Activated CD4-positive, alpha-beta T cell treated with anti-CD3 and anti-CD28 coated beads for 4 hours (primary cell): ENCODE measurements at regions not wholly inside any gene's neighbourhood (a gene's known extent, or its start where the extent isn't known, plus 50 kb on each side); places are given as distances from the start of the nearest gene placed in this dataset.

Experiments
- DNase-seq, 2 donors: peaks; one replicate each; pipeline ENCODE4 v3.0.0-alpha.2; 2020

DNA sequence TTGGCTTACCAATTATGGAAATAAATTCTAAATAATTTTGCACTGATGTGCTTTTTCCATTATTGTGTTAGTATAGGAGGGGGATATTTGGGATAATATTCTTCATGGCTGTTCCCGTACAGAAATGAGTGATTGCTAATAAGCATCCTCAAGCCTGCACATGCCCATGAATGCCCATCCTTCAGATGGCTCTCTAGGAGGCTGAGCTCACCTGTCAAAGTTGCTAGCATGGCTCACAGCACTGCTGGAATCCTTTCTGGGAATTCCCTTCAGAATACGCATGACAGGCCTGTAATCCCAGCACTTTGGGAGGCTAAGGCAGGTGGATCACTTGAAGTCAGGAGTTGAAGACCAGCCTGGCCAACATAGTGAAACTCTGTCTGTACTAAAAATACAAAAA, 124.1 kb downstream of the NXNL2 start:
- no peak for DNase-seq

DNA sequence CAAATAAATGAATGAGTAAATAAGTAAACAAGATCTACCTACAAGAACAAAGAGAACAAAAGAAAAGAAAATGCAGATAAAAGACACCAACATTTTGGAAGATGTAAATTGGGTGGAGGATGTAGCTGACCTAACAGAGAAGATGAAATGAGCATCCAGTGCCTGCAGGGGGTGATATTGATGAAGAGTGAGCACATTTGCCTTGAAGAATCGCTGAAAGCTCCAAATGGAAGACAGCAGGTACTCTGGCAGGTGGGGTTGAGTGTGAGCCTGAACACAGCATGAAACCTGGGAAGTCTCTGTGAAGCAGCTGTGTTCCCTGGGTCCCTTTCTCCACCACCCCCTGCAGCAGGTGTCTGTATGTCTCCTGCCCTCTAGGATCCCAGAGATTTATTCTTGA, 125.6 kb downstream of the NXNL2 start:
- no peak for DNase-seq

DNA sequence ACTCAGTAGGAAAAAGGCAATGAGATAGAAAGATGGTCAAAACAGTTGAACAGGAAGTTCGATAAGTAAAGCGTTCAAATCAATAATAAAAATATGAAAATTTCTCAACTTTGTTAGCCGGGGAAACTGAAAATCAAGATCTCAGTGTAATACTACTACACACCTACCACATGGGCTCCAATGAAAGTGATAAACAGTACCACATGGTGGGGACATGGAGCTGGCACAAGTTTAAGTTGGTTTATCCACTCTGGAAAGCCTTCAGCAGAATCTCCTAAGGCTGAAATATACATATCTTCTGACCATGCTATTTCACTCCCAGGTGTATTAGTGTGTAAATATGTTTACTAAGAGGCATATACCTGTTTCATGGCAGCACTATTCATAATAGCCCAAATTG, 126.8 kb downstream of the NXNL2 start:
- DNase-seq, result no peak

DNA sequence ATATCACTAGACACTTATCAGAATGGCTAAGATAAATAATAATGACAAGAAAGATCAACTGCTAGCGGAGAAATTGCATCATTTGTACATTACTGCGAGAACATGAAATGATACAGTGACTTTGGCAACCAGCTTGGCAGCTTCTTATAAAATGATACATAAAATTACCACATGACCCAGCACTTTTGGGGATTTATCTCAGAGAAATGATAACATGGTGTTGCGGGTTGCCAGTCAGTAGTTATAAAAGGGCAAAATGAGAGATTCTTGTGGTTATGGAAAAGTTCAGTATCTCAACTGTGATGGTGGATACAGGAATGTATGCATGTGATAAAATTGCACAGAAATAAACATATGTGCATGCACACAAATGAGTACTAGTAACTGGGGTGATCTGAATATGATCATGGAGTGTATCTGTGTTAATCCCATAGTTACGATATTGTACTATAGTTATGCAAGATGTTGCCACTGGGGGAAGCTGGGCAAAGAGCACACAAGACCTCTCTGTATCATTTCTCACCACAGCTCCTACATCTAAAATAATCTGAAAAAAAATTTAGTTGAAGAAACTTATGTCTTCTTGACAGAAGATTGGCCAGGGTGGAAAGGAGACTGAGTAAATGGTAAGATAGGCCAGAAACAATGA, 128.9 kb downstream of the NXNL2 start:
- no peak for DNase-seq

DNA sequence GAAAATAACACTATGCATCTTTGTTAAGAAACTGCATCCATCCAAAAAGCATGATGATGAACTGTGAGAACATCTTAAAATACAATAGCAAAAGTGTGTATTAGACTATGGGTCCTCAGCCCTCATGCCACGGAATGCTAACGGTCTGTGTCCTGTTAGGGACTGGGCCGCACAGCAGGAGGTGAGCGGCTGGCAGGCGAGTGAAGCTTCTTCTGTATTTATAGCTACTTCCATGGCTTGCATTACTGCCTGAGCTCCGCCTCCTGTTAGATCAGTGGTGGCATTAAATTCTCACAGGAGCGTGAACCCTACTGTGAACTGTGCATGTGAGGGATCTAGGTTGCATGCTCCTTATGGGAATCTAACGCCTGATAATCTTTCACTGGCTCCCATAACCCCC, 129.8 kb downstream of the NXNL2 start:
- DNase-seq, result no peak

DNA sequence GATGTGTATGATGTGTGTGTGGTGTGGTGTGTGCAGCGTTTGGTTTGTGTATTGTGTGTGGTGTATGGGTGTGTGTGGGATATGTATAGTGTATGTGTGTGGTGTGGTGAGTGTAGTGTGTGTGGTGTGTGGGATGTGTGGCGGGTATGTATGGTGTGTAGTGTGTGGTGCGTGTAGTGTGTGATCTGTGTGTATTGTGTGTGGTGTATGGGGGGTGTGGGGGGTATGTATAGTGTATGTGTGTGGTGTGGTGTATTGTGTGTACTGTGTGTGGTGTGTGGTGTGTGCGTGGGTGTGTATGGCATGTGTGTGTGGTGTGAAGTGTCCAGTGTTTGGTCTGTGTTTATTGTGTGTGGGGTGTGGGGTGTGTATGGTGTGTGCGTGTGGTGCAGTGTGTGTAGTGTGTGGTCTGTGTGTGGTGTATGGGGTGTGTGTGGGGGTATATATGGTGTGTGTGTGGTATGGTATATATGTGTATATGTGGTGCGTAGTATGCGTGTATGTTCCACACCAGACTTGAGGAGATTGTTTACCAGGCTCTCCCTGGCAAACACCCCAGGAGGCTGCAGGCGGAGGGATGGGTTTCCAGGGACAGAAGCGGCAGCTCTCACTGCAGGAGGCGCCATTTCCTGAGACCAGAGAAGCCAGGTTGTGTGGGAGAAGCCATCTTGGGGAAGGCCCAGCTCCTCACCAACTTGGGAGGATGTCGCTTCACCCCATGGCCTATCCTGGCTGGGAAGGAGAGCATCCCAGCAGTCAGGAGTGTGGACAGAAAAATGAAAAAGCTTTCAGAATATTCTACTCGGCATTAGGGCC, 138.1 kb downstream of the NXNL2 start:
- no peak for DNase-seq

DNA sequence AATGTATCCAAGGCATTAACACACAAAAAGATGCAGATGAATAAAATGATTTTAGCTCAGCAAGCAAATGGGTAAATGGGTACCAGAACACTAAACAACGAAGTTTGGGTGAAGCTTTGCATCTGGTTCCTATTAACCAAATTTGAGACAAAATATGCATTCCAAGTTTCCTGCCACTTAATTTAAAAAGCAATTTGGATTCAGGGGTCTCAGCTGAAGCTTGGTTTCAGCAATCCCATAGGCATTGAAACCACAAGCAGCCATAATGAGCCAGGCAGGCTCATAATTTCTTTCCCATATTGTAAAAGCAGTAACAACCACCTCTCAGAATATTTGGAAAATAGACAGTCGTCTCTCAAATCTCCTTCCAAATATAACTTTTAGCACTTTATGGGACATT, 138.9 kb downstream of the NXNL2 start:
- no peak for DNase-seq

DNA sequence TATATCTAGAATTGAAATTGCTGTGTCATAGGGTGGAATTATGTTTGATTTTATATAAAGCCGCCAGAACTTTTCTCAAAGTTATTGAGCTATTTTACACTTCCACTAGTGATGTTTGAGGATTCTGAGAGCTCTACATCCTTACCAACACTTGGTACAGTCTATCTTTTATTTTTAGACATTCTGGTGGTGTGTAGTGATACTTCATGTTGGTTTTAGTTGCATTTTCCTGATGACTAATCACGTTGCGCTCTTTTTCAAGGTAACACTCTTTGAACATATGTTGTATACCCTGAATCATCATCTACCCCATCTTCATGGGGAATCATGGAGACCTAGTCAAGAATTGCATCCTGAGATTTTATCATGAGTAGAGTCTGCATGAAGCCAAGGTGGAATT, 141.7 kb downstream of the NXNL2 start:
- DNase-seq, result no peak

DNA sequence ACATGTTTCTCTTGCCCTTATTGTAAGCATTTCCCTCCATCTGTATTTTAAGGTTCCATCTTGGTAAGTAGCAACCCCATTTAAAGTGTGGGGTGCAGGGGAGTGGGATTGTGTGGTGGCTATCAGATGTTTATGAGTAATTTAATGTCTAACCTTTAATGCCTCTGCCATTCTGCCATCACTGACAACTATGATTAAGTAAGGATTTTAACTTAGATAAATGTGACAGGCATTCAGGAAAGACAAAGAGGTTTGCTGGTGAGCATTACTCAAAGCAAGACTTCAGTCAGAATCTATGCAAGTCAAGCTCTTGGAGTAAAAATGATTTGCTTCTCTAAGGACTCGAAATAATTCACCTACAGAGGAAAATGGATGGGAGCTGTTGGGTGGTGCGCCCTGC, 143.0 kb downstream of the NXNL2 start:
- no peak for DNase-seq

DNA sequence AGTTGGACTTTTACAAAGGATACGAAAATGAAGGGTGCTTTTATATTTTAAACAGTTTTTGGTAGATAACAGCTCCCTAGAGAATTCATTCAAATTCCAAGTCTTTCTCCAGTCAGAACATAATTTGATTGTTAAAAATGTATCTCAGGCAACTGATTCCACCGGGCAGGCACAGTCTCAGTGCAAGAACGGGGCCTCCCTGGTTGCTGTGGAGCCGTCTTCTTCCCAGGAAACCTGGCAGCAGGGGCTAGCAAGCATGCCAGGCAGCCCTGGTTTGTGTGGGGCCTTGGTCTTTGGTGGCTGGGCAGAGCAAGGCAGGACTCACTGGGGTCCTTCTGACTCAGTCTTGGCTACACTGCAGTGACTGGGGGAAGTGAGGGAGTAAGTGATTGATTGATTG, 143.5 kb downstream of the NXNL2 start:
- no peak for DNase-seq

DNA sequence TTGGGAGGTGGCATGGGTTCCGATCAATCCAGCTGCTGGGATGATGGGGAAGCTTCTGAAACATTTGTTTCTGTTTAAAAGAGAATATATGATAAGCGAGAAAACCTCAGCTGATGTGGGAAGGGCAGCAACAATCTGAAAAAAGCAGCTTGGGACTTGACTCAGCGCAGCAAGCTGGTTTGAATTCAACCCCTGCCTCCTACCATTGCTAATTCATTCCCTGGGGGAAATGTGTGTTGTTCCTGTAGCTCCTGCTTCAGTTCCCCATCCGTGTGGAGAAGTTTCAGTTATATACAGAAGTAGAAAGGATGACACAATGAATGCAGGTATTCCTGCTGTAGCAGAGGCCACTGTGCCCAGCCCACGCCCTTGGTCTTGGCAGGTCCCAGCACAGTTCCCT, 145.1 kb downstream of the NXNL2 start:
- DNase-seq, result no peak

DNA sequence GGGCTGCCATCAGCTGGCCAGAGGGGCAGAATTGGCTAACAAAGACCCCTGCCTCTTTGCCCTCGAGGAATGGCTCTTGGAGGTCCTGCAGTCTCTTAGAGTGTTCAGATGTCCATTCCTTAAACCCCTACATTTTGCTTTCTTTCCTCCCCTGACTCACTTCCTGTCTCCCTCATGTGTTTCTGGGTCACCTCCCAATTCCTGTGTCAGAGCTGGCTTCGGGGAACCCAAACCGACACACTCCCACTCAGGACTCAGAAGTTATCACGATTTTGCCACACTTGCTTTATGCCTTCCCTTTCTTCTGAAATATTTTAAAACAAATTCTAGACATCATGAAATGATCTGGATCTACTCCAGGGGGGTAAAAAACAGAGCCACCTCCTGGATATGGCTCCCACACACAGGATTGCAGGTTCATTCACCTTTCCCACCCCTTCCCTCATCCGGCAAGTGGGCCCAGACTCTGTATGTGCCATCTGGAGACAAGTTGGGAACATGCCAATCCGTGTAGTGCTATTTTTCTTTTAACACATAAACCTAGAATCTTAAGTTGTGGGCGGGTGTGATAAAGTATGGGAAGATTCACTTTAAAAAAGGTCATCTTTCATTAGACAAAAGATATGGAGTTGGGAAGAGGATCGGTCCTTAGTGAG, 145.7 kb downstream of the NXNL2 start:
- no peak for DNase-seq

DNA sequence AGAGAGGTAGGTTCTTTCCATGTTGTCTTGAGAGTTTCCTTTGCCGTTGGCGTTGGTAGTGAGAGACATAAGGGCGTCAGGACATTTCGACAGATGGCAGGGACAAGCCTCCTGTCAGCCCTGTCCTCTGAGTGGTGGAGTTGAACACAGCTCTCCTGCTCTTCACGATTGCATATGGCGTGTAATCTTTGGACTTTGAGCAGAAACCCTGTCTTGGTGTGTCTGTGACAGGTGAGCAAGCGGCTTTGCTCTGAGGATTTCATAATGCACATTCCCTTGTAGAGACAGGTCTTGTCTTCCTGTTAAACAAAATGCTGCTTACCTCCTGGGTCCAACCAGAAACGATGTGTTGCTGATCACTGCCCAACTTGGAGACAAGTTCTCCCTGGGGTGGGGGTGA, 146.5 kb downstream of the NXNL2 start:
- no peak for DNase-seq

DNA sequence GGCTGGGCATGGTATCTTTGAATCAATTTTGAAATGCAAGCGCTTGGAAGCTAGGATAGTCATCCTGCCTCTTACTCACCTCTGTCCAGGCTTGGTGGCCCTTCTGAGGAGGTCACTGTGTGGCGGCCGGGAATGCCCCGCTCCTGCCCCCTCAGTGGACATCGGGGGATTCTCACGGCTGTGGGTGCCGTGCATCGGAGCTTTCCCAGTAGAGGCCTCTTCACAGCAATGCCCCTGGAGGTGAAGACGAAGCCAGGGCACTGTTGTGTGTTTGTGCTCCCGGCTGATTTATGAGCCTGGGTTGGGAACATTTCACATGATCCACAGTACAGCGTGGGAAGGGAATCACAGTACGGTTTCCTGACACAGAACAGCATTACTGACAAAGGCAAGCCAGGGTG, 147.5 kb downstream of the NXNL2 start:
- no peak for DNase-seq

DNA sequence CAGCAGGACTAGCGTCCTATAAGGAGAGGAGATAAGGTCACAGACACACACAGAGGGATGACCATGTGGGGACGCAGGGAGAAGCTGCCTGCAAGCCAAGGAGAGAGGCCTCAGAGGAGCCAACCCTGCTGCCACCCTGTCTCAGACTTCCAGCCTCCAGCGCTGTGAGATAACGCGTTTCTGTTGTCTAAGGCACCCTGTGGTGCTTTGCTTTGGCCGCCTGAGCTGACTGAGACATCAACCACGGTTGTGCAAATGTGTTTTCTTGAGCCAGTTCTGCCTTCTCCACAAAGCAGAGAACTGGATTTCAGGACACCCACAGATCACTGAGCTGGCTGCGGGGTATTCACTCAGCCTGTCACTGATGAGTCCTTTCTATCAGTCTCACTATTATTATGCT, 149.1 kb downstream of the NXNL2 start:
- DNase-seq, result no peak

DNA sequence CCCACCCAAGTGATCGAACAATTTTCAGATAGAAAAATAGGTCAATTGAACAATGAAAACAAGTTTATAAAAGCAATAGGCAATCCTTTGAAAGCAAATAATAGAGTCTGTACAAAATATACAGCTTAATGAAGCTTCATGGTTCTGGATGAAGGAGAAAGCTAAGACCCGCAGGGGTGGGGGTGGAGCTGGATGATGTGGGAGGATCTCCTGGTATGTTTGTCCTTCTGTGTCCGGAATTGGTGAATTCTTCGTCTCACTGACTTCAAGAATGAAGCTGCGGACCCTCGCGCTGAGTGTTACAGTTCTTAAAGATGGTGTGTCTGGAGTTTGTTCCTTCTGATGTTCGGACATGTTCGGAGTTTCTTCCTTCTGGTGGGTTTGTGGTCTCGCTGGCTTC, 149.9 kb downstream of the NXNL2 start:
- no peak for DNase-seq

DNA sequence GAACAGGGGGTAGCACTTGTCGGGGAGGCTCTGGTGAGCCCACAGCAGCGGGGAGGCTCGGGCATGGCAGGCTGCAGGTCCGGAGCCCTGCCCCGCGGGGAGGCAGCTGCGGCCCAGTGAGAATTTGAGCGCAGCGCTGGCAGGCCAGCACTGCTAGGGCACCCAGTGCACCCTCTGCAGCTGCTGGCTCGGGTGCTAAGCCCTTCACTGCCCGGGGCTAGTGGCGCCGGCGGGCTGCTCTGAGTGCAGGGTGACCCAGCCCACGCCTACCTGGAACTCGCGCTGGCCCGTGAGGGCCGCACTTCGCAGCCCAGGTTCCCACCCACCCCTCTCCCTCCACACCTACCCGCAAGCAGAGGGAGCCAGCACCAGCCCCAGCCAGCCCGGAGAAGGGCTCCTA, 151.0 kb downstream of the NXNL2 start:
- DNase-seq, result no peak

DNA sequence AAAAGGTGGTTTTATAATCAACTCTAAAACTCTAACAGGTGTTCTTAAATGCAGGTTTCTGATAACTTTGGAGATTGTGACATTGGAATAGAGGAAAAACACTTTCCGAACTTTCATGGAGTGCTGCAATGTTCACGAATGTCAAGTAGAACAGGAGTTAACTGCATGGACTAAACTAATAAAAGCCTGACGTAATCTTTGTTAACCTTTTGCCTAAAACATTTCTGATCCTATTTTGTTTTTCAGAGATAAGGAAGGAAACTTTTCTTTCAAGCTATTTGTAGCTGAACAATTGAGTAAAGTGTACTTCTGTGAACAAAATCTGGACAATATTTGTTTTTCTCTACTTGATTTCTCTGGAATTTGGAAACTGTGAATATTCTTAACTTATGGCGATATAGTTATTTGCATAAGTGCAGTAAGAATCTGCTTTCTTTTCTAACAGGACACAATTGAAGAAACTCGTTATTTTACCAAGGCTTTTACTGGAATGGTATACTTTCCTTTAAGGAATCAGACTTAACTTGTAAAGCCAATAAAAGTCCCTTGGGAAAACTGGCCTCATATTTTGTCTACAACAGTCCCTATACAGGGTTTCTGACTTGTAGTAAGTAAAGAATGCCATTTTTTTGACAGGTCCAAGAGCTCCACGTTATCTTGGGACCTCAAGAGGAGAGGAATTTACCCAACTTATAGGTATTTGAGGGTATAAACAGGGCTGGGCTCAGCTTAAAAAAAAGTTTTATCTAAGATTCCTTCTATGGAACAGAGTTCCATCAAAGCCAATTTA, 154.7 kb downstream of the NXNL2 start:
- no peak for DNase-seq

DNA sequence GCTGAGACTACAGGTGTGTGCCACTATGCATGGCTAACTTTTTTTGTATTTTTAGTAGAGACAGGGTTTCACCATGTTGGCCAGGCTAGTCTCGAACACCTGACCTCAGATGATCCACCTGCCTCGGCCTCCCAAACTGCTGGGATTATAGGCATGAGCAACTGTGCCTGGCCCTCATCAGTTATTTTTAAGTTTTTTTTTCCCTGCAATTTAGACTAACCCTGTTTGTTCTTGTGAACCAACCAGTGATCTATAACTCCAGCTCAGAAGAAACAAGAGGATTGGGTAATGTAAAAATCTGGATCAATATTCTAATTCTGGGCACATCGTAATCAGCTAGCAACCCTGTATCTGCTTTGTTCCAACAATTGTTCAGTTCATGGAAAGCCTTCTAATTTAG, 155.7 kb downstream of the NXNL2 start:
- DNase-seq, result no peak

DNA sequence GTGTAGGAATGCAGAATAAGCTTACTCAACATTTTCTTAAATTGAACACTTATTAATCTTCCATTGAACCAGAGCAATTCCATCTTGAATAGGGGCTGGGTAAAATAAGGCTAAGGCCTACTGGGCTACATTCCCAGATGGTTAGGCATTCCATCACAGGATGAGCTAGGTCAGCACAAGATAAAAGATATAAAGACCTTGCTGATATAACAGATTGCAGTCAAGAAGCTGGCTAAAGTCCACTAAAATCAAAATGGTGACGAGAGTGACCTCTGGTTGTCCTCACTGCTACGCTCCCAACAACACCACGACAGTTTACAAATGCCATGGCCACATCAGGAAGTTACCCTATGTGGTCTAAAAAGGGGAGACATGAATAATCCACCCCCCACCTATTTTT, 156.1 kb downstream of the NXNL2 start:
- no peak for DNase-seq

DNA sequence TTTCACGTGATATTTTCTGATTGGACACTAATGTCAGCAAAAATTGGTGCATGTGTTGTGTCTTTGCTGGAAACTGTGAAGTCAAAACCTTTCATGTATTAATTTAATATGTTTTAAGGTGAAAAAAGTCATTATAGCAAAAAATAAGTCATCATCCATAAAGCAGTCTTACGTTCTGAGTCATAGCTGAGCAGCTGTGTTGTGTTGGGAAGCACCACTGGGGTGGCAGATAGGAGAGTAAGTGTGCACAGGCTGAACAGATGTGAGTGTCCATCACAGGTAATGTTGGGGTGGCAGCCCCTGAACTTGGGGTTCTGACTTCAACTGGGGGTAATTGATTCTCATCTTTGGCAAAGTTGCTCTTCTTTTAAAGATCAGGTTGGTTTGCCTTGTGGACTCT, 156.8 kb downstream of the NXNL2 start:
- DNase-seq, result no peak

DNA sequence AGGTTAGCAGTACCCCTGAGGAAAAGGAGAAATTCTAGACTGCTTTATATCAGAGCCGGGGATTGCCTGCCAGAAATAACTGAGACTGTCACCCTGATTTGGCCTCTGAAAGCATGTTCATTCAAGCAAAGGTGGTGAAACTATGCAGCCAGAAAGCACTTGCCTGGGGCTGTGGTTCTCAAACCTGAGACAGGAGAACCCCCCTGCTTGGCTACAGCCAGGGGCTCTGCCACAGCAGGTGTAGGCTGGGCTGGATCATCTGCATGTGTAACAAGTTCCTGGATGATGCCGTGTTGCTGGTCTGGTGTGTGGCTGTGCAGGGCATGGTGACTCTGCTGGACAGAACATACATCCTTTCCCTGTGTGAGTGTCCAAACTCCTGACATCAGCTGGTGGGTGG, 157.8 kb downstream of the NXNL2 start:
- no peak for DNase-seq

DNA sequence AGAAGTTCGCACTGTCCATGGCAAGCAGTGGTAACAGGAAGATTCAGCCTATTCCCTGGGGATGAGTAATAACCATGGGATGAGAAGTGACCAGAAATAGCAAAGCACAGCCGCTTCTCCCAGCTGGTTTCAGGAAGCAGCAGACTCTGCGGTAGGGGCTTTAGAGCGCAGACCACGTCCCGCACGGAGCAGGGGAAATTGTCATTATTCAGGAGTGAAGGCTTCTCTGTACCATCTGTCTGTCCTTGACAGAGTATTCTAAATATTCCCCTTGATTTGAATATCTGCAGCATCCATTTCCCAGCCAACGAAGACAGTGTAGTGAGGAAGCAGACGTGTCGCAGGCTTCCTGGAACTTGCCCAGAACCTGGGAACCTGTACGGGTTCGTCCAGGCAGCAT, 159.6 kb downstream of the NXNL2 start:
- no peak for DNase-seq

DNA sequence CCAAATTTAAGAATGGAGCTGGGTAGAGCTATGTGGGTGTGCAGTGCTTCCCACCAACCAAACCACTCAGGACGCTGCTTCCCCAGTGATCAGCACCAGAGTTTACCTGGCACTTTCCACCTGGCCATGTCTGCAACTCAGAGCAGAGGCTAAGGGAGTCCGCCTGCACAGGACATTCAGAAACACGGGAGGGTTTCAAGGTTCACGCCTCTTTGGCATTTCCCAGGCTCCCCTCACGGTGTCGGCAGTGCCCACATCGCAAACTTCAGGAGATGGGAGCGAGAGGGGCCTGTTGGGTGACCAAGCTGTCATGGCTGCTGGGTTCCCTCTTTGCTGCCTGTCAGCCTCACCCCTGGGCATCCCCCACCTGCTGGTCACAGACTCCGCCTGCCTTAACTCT, 161.5 kb downstream of the NXNL2 start:
- no peak for DNase-seq
